ENCODE measurements at regions not wholly inside any gene's neighbourhood (a gene's known extent, or its start where the extent isn't known, plus 50 kb on each side); places are given as distances from the start of the nearest gene placed in this dataset.

GRCh38 chr16:62424206-62424605 is 388.0 kb upstream of the CDH8 start:
- H3K9me3 ChIP-seq (ENCODE audit: control insufficient read depth in 1 of 2, low read length in 2 of 2) = peaks cover 7 to 16% of the 10 kb centered on the region in 2 donors
- no peaks in the 10 kb centered on the region for H3K4me1 ChIP-seq (ENCODE audit: control insufficient read depth in 1 of 2, insufficient read depth in 2 of 2, low read length in 2 of 2)
- H3K9ac ChIP-seq (ENCODE audit: low read depth in 1 of 2, low read length in 2 of 2) = no peak overlapping the region
- no peaks in the 10 kb centered on the region for H3K36me3 ChIP-seq (ENCODE audit: control insufficient read depth in 1 of 2, insufficient read depth in 2 of 2, low read length in 2 of 2)
- no peak overlapping the region for H3K27ac ChIP-seq (ENCODE audit: low read depth, low read length)
- no peak overlapping the region for H3K4me3 ChIP-seq (ENCODE audit: low read depth in 1 of 2, low read length in 2 of 2)
- H3K27me3 ChIP-seq (ENCODE audit: control insufficient read depth in 1 of 2, insufficient read depth in 2 of 2, low read length in 2 of 2) = no peaks in the 10 kb centered on the region

- Histone ChIP-seq H3K36me3 (ENCODE audit: control insufficient read depth in 1 of 2, insufficient read depth in 2 of 2, low read length in 2 of 2) (no peaks in the 10 kb centered on the region), H3K4me1 (ENCODE audit: control insufficient read depth in 1 of 2, insufficient read depth in 2 of 2, low read length in 2 of 2) (no peaks in the 10 kb centered on the region), H3K9ac (ENCODE audit: low read depth in 1 of 2, low read length in 2 of 2) (no peak overlapping the region), H3K27ac (ENCODE audit: low read depth, low read length) (no peak overlapping the region), H3K9me3 (ENCODE audit: control insufficient read depth in 1 of 2, low read length in 2 of 2) (peaks cover 5 to 8% of the 10 kb centered on the region in 2 donors), H3K4me3 (ENCODE audit: low read depth in 1 of 2, low read length in 2 of 2) (no peak overlapping the region), H3K27me3 (ENCODE audit: control insufficient read depth in 1 of 2, insufficient read depth in 2 of 2, low read length in 2 of 2) (no peaks in the 10 kb centered on the region)
These were observed 372.5 kb upstream of the CDH8 start for GRCh38 chr16:62408760-62409159.

GRCh38 chr16:62406387-62406786 is 370.1 kb upstream of the CDH8 start:
- no peak overlapping the region for H3K9ac ChIP-seq (ENCODE audit: low read depth in 1 of 2, low read length in 2 of 2)

GRCh38 chr16:62404842-62405611 is 368.8 kb upstream of the CDH8 start:
- H3K9ac ChIP-seq (ENCODE audit: low read depth in 1 of 2, low read length in 2 of 2) = no peak overlapping the region
- no peaks in the 10 kb centered on the region for H3K27me3 ChIP-seq (ENCODE audit: control insufficient read depth in 1 of 2, insufficient read depth in 2 of 2, low read length in 2 of 2)
- no peak overlapping the region for H3K27ac ChIP-seq (ENCODE audit: low read depth, low read length)
- H3K36me3 ChIP-seq (ENCODE audit: control insufficient read depth in 1 of 2, insufficient read depth in 2 of 2, low read length in 2 of 2) = no peaks in the 10 kb centered on the region
- H3K4me3 ChIP-seq (ENCODE audit: low read depth in 1 of 2, low read length in 2 of 2) = no peak overlapping the region
- no peaks in the 10 kb centered on the region for H3K4me1 ChIP-seq (ENCODE audit: control insufficient read depth in 1 of 2, insufficient read depth in 2 of 2, low read length in 2 of 2)
- peaks cover 5 to 6% of the 10 kb centered on the region in 2 donors for H3K9me3 ChIP-seq (ENCODE audit: control insufficient read depth in 1 of 2, low read length in 2 of 2)

More at GRCh38 chr16:62406387-62406786, 370.1 kb upstream of the CDH8 start:
- Histone ChIP-seq H3K27ac (ENCODE audit: low read depth, low read length) (no peak overlapping the region), H3K27me3 (ENCODE audit: control insufficient read depth in 1 of 2, insufficient read depth in 2 of 2, low read length in 2 of 2) (no peaks in the 10 kb centered on the region), H3K9me3 (ENCODE audit: control insufficient read depth in 1 of 2, low read length in 2 of 2) (peaks cover 5 to 8% of the 10 kb centered on the region in 2 donors), H3K4me1 (ENCODE audit: control insufficient read depth in 1 of 2, insufficient read depth in 2 of 2, low read length in 2 of 2) (no peaks in the 10 kb centered on the region), H3K36me3 (ENCODE audit: control insufficient read depth in 1 of 2, insufficient read depth in 2 of 2, low read length in 2 of 2) (no peaks in the 10 kb centered on the region), H3K4me3 (ENCODE audit: low read depth in 1 of 2, low read length in 2 of 2) (no peak overlapping the region)

- H3K36me3 ChIP-seq (ENCODE audit: control insufficient read depth in 1 of 2, insufficient read depth in 2 of 2, low read length in 2 of 2) = no peaks in the 10 kb centered on the region
- no peak overlapping the region for H3K4me3 ChIP-seq (ENCODE audit: low read depth in 1 of 2, low read length in 2 of 2)
- H3K4me1 ChIP-seq (ENCODE audit: control insufficient read depth in 1 of 2, insufficient read depth in 2 of 2, low read length in 2 of 2) = no peaks in the 10 kb centered on the region
- no peak overlapping the region for H3K9ac ChIP-seq (ENCODE audit: low read depth in 1 of 2, low read length in 2 of 2)
- H3K9me3 ChIP-seq (ENCODE audit: control insufficient read depth in 1 of 2, low read length in 2 of 2) = no peaks in the 10 kb centered on the region
- no peak overlapping the region for H3K27ac ChIP-seq (ENCODE audit: low read depth, low read length)
- H3K27me3 ChIP-seq (ENCODE audit: control insufficient read depth in 1 of 2, insufficient read depth in 2 of 2, low read length in 2 of 2) = no peaks in the 10 kb centered on the region
These were observed 356.5 kb upstream of the CDH8 start for GRCh38 chr16:62392698-62393097.

- H3K27me3 ChIP-seq (ENCODE audit: control insufficient read depth in 1 of 2, insufficient read depth in 2 of 2, low read length in 2 of 2) = no peaks in the 10 kb centered on the region
- H3K4me3 ChIP-seq (ENCODE audit: low read depth in 1 of 2, low read length in 2 of 2) = no peak overlapping the region
- H3K4me1 ChIP-seq (ENCODE audit: control insufficient read depth in 1 of 2, insufficient read depth in 2 of 2, low read length in 2 of 2) = no peaks in the 10 kb centered on the region
- H3K9ac ChIP-seq (ENCODE audit: low read depth in 1 of 2, low read length in 2 of 2) = no peak overlapping the region
- H3K36me3 ChIP-seq (ENCODE audit: control insufficient read depth in 1 of 2, insufficient read depth in 2 of 2, low read length in 2 of 2) = no peaks in the 10 kb centered on the region
- H3K27ac ChIP-seq (ENCODE audit: low read depth, low read length) = no peak overlapping the region
- no peaks in the 10 kb centered on the region for H3K9me3 ChIP-seq (ENCODE audit: control insufficient read depth in 1 of 2, low read length in 2 of 2)
These were observed 355.7 kb upstream of the CDH8 start for GRCh38 chr16:62391940-62392339.

GRCh38 chr16:62391134-62391533 is 354.9 kb upstream of the CDH8 start:
- H3K9ac ChIP-seq (ENCODE audit: low read depth in 1 of 2, low read length in 2 of 2) = no peak overlapping the region
- H3K36me3 ChIP-seq (ENCODE audit: control insufficient read depth in 1 of 2, insufficient read depth in 2 of 2, low read length in 2 of 2) = no peaks in the 10 kb centered on the region
- H3K4me3 ChIP-seq (ENCODE audit: low read depth in 1 of 2, low read length in 2 of 2) = no peak overlapping the region
- no peaks in the 10 kb centered on the region for H3K27me3 ChIP-seq (ENCODE audit: control insufficient read depth in 1 of 2, insufficient read depth in 2 of 2, low read length in 2 of 2)
- H3K27ac ChIP-seq (ENCODE audit: low read depth, low read length) = no peak overlapping the region
- no peaks in the 10 kb centered on the region for H3K9me3 ChIP-seq (ENCODE audit: control insufficient read depth in 1 of 2, low read length in 2 of 2)
- H3K4me1 ChIP-seq (ENCODE audit: control insufficient read depth in 1 of 2, insufficient read depth in 2 of 2, low read length in 2 of 2) = no peaks in the 10 kb centered on the region

DNA sequence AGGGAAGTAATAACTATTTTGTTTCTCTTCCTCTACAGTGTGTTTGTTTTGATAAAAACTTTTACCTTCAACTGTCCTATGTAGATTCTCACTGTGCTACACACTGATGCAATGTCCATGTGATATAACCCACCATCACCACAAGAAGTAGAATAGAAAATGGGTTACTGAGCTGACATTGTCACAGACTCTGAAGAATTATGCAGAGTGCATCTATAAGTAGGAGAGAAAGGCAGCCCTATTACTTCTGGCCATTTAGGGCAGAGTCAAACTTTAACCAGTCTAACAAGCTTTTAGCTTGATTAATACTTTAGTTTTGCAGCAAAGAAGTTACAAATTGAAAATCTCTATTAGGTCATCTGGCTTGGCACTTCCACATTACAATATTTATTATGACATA is 354.0 kb upstream of the CDH8 start:
- Histone ChIP-seq H3K9ac (ENCODE audit: low read depth in 1 of 2, low read length in 2 of 2) (no peak overlapping the region), H3K4me3 (ENCODE audit: low read depth in 1 of 2, low read length in 2 of 2) (no peak overlapping the region), H3K36me3 (ENCODE audit: control insufficient read depth in 1 of 2, insufficient read depth in 2 of 2, low read length in 2 of 2) (no peaks in the 10 kb centered on the region), H3K9me3 (ENCODE audit: control insufficient read depth in 1 of 2, low read length in 2 of 2) (no peaks in the 10 kb centered on the region), H3K27ac (ENCODE audit: low read depth, low read length) (no peak overlapping the region), H3K4me1 (ENCODE audit: control insufficient read depth in 1 of 2, insufficient read depth in 2 of 2, low read length in 2 of 2) (no peaks in the 10 kb centered on the region), H3K27me3 (ENCODE audit: control insufficient read depth in 1 of 2, insufficient read depth in 2 of 2, low read length in 2 of 2) (no peaks in the 10 kb centered on the region)

DNA sequence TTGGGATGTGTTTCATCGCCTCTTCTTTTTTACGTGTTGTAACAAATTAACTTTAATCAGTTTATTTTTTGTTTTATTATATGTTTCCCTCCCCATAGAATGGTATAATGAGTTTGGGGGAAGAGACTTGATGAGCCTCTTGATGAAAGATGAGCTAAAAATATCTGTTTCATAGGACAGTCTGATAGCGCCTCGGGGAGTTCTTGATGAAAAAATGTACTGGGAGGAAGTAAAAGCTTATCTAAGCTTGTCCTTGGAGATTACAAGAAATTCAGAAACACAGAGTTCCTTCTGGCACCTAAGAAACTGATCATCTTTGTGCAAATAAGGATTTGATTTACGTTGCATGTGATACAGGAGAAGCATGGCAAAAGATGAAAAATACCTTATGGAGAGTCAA is 350.2 kb upstream of the CDH8 start:
- Histone ChIP-seq H3K27ac (ENCODE audit: low read depth, low read length) (no peak overlapping the region), H3K27me3 (ENCODE audit: control insufficient read depth in 1 of 2, insufficient read depth in 2 of 2, low read length in 2 of 2) (no peaks in the 10 kb centered on the region), H3K9ac (ENCODE audit: low read depth in 1 of 2, low read length in 2 of 2) (no peak overlapping the region), H3K4me1 (ENCODE audit: control insufficient read depth in 1 of 2, insufficient read depth in 2 of 2, low read length in 2 of 2) (no peaks in the 10 kb centered on the region), H3K4me3 (ENCODE audit: low read depth in 1 of 2, low read length in 2 of 2) (no peak overlapping the region), H3K9me3 (ENCODE audit: control insufficient read depth in 1 of 2, low read length in 2 of 2) (peaks cover 0 to 3% of the 10 kb centered on the region in 2 donors), H3K36me3 (ENCODE audit: control insufficient read depth in 1 of 2, insufficient read depth in 2 of 2, low read length in 2 of 2) (no peaks in the 10 kb centered on the region)

DNA sequence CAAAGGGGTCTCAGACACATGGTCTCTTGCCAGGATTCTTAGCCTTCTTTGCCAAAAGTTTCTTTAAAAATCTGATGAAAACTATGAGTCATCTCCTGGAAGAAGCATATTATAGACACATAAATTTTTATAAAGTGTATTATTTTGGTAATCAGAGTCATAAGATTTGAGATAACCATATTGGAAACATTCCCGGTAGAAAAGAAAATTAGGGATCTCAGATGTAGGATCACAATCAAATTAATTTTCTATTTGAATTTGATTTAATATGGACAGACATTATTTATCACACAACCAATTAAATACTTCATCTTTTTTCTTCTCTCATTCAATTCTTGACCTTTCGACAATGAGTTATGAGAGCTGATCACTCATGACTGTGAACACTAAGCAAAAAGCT is 347.7 kb upstream of the CDH8 start:
- Histone ChIP-seq H3K9me3 (ENCODE audit: control insufficient read depth in 1 of 2, low read length in 2 of 2) (peaks cover 0 to 3% of the 10 kb centered on the region in 2 donors), H3K4me1 (ENCODE audit: control insufficient read depth in 1 of 2, insufficient read depth in 2 of 2, low read length in 2 of 2) (no peaks in the 10 kb centered on the region)

More for the DNA sequence above, 347.7 kb upstream of the CDH8 start:
- no peaks in the 10 kb centered on the region for H3K27me3 ChIP-seq (ENCODE audit: control insufficient read depth in 1 of 2, insufficient read depth in 2 of 2, low read length in 2 of 2)
- no peak overlapping the region for H3K4me3 ChIP-seq (ENCODE audit: low read depth in 1 of 2, low read length in 2 of 2)
- no peaks in the 10 kb centered on the region for H3K36me3 ChIP-seq (ENCODE audit: control insufficient read depth in 1 of 2, insufficient read depth in 2 of 2, low read length in 2 of 2)
- no peak overlapping the region for H3K9ac ChIP-seq (ENCODE audit: low read depth in 1 of 2, low read length in 2 of 2)
- H3K27ac ChIP-seq (ENCODE audit: low read depth, low read length) = no peak overlapping the region
